H1 (cell line): ENCODE measurements at regions not wholly inside any gene's neighbourhood (a gene's known extent, or its start where the extent isn't known, plus 50 kb on each side); places are given as distances from the start of the nearest gene placed in this dataset.

Source experiments
- CTCF ChIP-seq, 3 experiments: IDR thresholded peaks; 1 replicate in 2 of 3; 2 replicates in 1 of 3; pipeline versions ENCODE4 v1.5.1 to v1.6.1; 2011; ENCODE audit warnings: low read length in 3 of 3, mild to moderate bottlenecking in 3 of 3, inconsistent platforms in 2 of 3, low read depth in 1 of 3, moderate library complexity in 1 of 3; ENCODE audit not compliant: insufficient read depth in 1 of 3; ENCODE audit errors: control extremely low read depth in 1 of 3
- FOSL1 ChIP-seq: IDR thresholded peaks from 2 replicates; pipeline ENCODE4 v1.6.1; 2011; ENCODE audit warnings: mild to moderate bottlenecking, low read depth, low read length, moderate library complexity; ENCODE audit not compliant: insufficient read depth
- GABPA ChIP-seq: IDR thresholded peaks from 2 replicates; pipeline ENCODE4 v1.6.1; 2011; ENCODE audit warnings: mild to moderate bottlenecking, low read length, moderate library complexity, borderline replicate concordance; ENCODE audit not compliant: insufficient read depth
- JUN ChIP-seq: IDR thresholded peaks from 2 replicates; pipeline ENCODE4 v1.6.1; 2011; ENCODE audit warnings: low read depth, mild to moderate bottlenecking, improper control_type of control experiment, low read length
- POLR2A ChIP-seq, 2 experiments: IDR thresholded peaks; 1 replicate in 1 of 2; 2 replicates in 1 of 2; pipeline ENCODE4 v1.6.1; 2011; ENCODE audit warnings: low read depth in 2 of 2, low read length in 2 of 2, mild to moderate bottlenecking in 2 of 2; ENCODE audit errors: control extremely low read depth in 1 of 2
- TCF12 ChIP-seq: IDR thresholded peaks from 2 replicates; pipeline ENCODE4 v1.6.1; 2011; ENCODE audit warnings: low read depth, mild to moderate bottlenecking, low read length

GRCh38 chr6:86118271-86118670 lies 475.6 kb upstream of the SYNCRIP start:
- no peak for TF ChIP-seq CTCF (IDR thresholded peaks at IDR 0.05; ENCODE audit: control extremely low read depth in 1 of 3, insufficient read depth in 1 of 3, low read depth in 1 of 3, low read length in 3 of 3)
- no peak for TF ChIP-seq TCF12
- TF ChIP-seq JUN = no peak
- no peak for TF ChIP-seq FOSL1
- TF ChIP-seq GABPA = no peak
- TF ChIP-seq POLR2A (IDR thresholded peaks at IDR 0.05; ENCODE audit: control extremely low read depth in 1 of 2, low read depth in 2 of 2, low read length in 2 of 2) = no peak
